Endothelial cell of umbilical vein (primary cell): ENCODE measurements at regions not wholly inside any gene's neighbourhood (a gene's known extent, or its start where the extent isn't known, plus 50 kb on each side); places are given as distances from the start of the nearest gene placed in this dataset.

ENCODE experiments used
- FOS ChIP-seq: IDR thresholded peaks from 2 replicates; pipeline ENCODE4 v1.6.1; 2011; ENCODE audit warnings: mild to moderate bottlenecking, low read length, moderate library complexity, borderline replicate concordance; ENCODE audit not compliant: insufficient read depth
- GATA2 ChIP-seq: IDR thresholded peaks from 2 replicates; pipeline ENCODE4 v1.7.0; 2011; ENCODE audit warnings: low read depth, mild to moderate bottlenecking, moderate library complexity, mixed read lengths, low read length; ENCODE audit not compliant: insufficient read length, insufficient read depth
- POLR2A ChIP-seq: IDR thresholded peaks from 2 replicates; pipeline ENCODE4 v1.6.1; 2012; ENCODE audit warnings: low read depth, mild to moderate bottlenecking, control low read depth, low read length
- TF ChIP-seq, protein P1 (sequence below), 2 donors: IDR thresholded peaks; 1 replicate in 1 of 2; 2 replicates in 1 of 2; pipeline ENCODE4 v1.5.1; 2011; ENCODE audit warnings: low read length in 2 of 2, mild to moderate bottlenecking in 2 of 2, moderate library complexity in 2 of 2, control low read depth in 1 of 2, inconsistent platforms in 1 of 2, low read depth in 1 of 2; ENCODE audit not compliant: insufficient read depth in 1 of 2; ENCODE audit errors: extremely low read depth in 1 of 2

GRCh38 chrX:9295551-9295950, 169.3 kb upstream of the TBL1X start:
- TF ChIP-seq, protein P1, sequence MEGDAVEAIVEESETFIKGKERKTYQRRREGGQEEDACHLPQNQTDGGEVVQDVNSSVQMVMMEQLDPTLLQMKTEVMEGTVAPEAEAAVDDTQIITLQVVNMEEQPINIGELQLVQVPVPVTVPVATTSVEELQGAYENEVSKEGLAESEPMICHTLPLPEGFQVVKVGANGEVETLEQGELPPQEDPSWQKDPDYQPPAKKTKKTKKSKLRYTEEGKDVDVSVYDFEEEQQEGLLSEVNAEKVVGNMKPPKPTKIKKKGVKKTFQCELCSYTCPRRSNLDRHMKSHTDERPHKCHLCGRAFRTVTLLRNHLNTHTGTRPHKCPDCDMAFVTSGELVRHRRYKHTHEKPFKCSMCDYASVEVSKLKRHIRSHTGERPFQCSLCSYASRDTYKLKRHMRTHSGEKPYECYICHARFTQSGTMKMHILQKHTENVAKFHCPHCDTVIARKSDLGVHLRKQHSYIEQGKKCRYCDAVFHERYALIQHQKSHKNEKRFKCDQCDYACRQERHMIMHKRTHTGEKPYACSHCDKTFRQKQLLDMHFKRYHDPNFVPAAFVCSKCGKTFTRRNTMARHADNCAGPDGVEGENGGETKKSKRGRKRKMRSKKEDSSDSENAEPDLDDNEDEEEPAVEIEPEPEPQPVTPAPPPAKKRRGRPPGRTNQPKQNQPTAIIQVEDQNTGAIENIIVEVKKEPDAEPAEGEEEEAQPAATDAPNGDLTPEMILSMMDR (IDR thresholded peaks at IDR 0.05; ENCODE audit: extremely low read depth in 1 of 2, insufficient read depth in 1 of 2, low read depth in 1 of 2, low read length in 2 of 2) = no peak
- TF ChIP-seq GATA2 (no peak), POLR2A (no peak), FOS (no peak)
